ENCODE measurements at regions not wholly inside any gene's neighbourhood (a gene's known extent, or its start where the extent isn't known, plus 50 kb on each side); places are given as distances from the start of the nearest gene placed in this dataset.
A peak's percentile ranks its signal among the peaks of the same experiment; 100 is the strongest.

DNA sequence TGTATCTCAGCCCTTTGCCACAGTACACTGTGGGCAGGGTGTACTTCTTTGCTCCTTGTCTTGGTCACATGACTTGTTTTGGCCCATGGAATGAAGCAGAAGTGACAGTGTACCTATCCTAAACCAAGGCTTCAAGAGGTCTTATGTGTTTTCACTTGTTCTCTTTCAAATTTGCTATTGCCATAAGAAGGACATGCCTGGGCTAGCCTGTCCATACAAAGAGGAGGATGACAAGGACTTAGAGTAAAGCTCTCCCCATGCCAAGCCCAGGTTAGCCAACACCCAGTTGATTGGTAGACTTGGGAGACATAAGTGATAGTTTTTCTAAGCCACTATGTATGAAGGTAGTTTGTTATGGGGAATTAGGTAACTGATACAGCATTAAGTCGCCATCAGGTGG is 141.1 kb upstream of the MID1 start:
- TF ChIP-seq, protein P1, sequence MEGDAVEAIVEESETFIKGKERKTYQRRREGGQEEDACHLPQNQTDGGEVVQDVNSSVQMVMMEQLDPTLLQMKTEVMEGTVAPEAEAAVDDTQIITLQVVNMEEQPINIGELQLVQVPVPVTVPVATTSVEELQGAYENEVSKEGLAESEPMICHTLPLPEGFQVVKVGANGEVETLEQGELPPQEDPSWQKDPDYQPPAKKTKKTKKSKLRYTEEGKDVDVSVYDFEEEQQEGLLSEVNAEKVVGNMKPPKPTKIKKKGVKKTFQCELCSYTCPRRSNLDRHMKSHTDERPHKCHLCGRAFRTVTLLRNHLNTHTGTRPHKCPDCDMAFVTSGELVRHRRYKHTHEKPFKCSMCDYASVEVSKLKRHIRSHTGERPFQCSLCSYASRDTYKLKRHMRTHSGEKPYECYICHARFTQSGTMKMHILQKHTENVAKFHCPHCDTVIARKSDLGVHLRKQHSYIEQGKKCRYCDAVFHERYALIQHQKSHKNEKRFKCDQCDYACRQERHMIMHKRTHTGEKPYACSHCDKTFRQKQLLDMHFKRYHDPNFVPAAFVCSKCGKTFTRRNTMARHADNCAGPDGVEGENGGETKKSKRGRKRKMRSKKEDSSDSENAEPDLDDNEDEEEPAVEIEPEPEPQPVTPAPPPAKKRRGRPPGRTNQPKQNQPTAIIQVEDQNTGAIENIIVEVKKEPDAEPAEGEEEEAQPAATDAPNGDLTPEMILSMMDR (IDR thresholded peaks at IDR 0.05; ENCODE audit: borderline replicate concordance, extremely low read depth, insufficient read depth): no peak
- FAIRE-seq (no peak), DNase-seq (no peak)
- Histone ChIP-seq H3K4me3 (ENCODE audit: low read length in 3 of 3) (no peak overlapping the region), H3K27me3 (ENCODE audit: control insufficient read depth, insufficient read depth, low read length) (no peaks in the 10 kb centered on the region), H3K4me1 (ENCODE audit: control insufficient read depth in 2 of 3, insufficient read depth in 2 of 3, low read depth in 1 of 3, low read length in 3 of 3) (no peaks in the 10 kb centered on the region), H3K9ac (ENCODE audit: low read length in 3 of 3) (no peak overlapping the region), H3K36me3 (ENCODE audit: control insufficient read depth in 2 of 3, insufficient read depth in 3 of 3, low read length in 3 of 3) (no peaks in the 10 kb centered on the region), H3K9me3 (ENCODE audit: control insufficient read depth in 2 of 3, insufficient read depth in 1 of 3, low read length in 3 of 3) (no peaks in the 10 kb centered on the region), H3K27ac (ENCODE audit: low read depth in 2 of 2, low read length in 2 of 2) (no peak overlapping the region)
- intact Hi-C loops (cut with DNase I): no loop called here

DNA sequence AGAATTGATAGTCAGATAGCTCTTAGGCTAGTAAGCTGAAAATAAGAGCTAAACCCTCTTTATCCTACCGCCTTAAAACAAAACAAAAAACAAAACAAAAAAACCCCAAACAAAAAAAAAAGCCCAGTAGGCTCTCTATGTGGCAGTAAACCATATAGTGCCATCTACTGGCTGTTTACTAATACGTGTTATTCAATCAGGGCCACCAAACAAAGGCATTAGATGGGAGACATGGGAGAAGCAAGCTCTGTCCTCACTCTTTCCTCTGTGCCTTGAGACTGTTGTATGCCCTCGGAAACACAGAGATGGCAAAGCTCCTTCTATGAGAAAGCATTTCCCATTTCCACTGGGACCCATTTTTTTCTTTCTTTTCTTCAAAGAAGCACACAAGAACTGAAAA is 148.8 kb upstream of the MID1 start:
- H3K9ac ChIP-seq (ENCODE audit: low read length in 3 of 3): no peak overlapping the region
- no peak overlapping the region for H3K27ac ChIP-seq (ENCODE audit: low read depth in 2 of 2, low read length in 2 of 2)
- peak overlapping the region in 1 of 3 donors; percentile 3 for H3K4me3 ChIP-seq (ENCODE audit: low read length in 3 of 3)
- no peaks in the 10 kb centered on the region for H3K36me3 ChIP-seq (ENCODE audit: control insufficient read depth in 2 of 3, insufficient read depth in 3 of 3, low read length in 3 of 3)
- no peaks in the 10 kb centered on the region for H3K9me3 ChIP-seq (ENCODE audit: control insufficient read depth in 2 of 3, insufficient read depth in 1 of 3, low read length in 3 of 3)
- FAIRE-seq: peak; percentile 33
- H3K4me1 ChIP-seq (ENCODE audit: control insufficient read depth in 2 of 3, insufficient read depth in 2 of 3, low read depth in 1 of 3, low read length in 3 of 3): no peaks in the 10 kb centered on the region
- H3K27me3 ChIP-seq (ENCODE audit: control insufficient read depth, insufficient read depth, low read length): no peaks in the 10 kb centered on the region
- DNase-seq: peak in 2 of 5 donors; percentile 60 to 64
- TF ChIP-seq, protein P1 (IDR thresholded peaks at IDR 0.05; ENCODE audit: borderline replicate concordance, extremely low read depth, insufficient read depth): peak; percentile 13
- intact Hi-C loops (cut with DNase I): no loop called here

DNA sequence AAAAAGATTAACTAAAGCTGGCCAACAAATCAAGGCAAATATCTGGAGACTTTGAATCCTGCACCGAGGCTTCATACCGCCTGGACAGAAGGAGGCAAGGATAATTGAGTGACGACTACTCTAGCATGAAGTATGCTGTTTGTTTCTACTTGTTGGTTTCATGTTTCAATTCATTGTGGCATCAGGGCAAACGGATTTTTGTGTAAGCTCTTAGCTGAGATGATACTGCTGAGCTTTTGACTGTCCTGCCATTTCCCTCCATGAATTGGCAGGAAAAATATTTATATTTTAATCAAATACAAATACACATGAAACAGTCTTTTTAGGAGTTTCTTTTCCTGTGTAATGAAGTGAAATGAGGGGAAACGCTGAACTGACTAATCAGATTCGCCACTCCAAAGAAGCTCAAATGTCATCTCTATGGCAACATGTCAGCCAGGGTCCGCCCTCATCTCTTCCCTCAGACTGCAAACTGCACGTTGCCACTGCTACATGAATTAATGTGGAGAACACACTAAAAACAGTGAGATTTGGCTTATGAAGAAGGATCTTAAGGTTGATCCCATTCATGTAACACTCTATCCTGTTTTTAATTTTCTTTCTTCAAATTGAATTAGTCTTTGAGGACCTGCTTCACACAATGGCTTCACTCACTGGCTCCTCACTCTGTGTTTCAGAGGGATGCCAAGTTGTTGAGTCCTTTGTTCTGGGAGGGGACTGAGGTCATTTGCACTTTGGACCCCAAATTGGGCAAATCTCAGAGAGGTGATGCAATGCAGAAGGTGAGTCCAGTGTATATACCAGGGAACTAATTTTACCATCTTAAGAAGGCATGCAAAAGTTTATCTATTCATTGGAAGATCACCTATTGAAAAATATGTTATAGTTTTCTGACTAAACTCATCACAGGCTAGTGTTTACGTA is 149.6 kb upstream of the MID1 start:
- Histone ChIP-seq H3K9ac (ENCODE audit: low read length in 3 of 3) (no peak overlapping the region), H3K36me3 (ENCODE audit: control insufficient read depth in 2 of 3, insufficient read depth in 3 of 3, low read length in 3 of 3) (no peaks in the 10 kb centered on the region), H3K4me1 (ENCODE audit: control insufficient read depth in 2 of 3, insufficient read depth in 2 of 3, low read depth in 1 of 3, low read length in 3 of 3) (no peaks in the 10 kb centered on the region), H3K9me3 (ENCODE audit: control insufficient read depth in 2 of 3, insufficient read depth in 1 of 3, low read length in 3 of 3) (no peaks in the 10 kb centered on the region), H3K27me3 (ENCODE audit: control insufficient read depth, insufficient read depth, low read length) (no peaks in the 10 kb centered on the region), H3K4me3 (ENCODE audit: low read length in 3 of 3) (peak overlapping the region in 2 of 3 donors; percentile 3 to 34), H3K27ac (ENCODE audit: low read depth in 2 of 2, low read length in 2 of 2) (no peak overlapping the region)
- no peak for FAIRE-seq
- DNase-seq: peak in 3 of 5 donors; percentile 49 to 79 (median 72)
- TF ChIP-seq, protein P1 (IDR thresholded peaks at IDR 0.05; ENCODE audit: borderline replicate concordance, extremely low read depth, insufficient read depth): no peak
- intact Hi-C loops (cut with DNase I): no loop called here

All from kidney (tissue), 13 donors.